ENCODE measurements at regions not wholly inside any gene's neighbourhood (a gene's known extent, or its start where the extent isn't known, plus 50 kb on each side); places are given as distances from the start of the nearest gene placed in this dataset.

GRCh38 chr2:180324182-180324581 is 317.1 kb upstream of the CWC22 start:
- Mint-ChIP-seq H3K9me3 (no peaks in the 10 kb centered on the region), H3K36me3 (ENCODE audit: insufficient read depth) (peaks cover 2% of the 10 kb centered on the region), H3K27me3 (peaks cover 28% of the 10 kb centered on the region), H3K4me1 (no peaks in the 10 kb centered on the region), H3K27ac (ENCODE audit: low read depth) (no peak overlapping the region), H3K4me3 (no peak overlapping the region)
- DNase-seq (ENCODE audit: low spot score in 2 of 2) (no peak), ATAC-seq (replicated peaks; ENCODE audit: extremely low read depth, poor library complexity, severe bottlenecking) (no peak)

DNA sequence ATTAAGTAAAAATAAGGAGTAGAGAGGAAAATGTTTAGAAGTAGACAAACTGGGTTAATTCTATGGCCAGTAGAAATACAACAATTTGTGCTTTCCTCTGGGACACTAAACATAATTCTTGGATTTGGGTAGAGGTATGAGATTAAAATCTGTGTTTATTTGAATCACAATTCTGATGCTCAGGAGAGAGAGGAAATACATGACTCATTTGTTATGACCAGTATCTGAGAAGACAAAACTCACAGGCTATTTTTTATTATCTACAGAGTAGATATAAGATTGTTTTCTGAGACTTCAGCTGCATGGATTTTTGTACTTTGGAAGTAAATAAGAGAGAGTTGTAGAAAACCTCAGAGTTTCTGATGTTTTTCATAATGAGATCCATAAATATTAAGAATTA is 315.7 kb upstream of the CWC22 start:
- DNase-seq (ENCODE audit: low spot score in 2 of 2) (no peak), ATAC-seq (replicated peaks; ENCODE audit: extremely low read depth, poor library complexity, severe bottlenecking) (no peak)
- Mint-ChIP-seq H3K4me1 (no peaks in the 10 kb centered on the region), H3K27me3 (peaks cover 28% of the 10 kb centered on the region), H3K4me3 (no peak overlapping the region), H3K27ac (ENCODE audit: low read depth) (no peak overlapping the region), H3K36me3 (ENCODE audit: insufficient read depth) (peaks cover 2% of the 10 kb centered on the region), H3K9me3 (peaks cover 5% of the 10 kb centered on the region)

DNA sequence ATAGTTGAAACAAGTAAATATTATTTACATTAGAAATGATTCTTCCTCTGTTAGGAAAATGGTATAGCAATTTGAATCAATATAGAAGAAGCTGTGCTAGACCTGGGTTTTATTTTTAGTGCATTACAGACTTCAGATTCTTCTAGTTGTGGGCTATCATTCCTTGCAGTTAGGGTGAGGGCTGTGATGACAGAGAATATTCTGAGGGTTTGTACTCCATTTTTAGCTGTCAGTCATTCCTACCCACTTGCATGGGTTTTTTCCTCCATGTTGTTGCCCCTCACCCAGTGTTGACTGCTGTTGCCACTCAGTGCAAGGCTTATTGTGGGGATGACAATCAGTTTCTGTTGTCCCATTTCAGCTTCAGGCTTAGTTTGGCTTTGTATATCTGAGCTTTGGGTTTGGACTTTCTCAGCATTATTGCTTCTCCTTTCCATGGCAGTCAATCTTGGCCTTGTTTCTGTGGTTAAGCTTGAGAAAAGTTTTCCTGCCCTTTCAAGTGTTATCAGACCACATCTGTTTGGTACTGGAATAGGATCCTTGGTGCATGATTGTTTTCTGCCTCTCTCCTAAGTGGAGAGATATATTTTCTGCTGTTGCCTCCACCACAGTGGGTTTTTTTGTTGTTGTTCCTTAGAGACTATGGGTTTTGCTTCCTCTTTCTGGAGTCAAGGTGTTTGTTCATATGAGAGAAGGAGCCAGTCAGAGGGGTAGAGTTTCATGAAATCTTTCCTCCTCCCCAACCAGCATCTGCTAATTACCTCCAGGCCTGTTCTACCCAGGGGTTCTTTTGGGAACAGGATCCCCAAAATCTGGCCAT is 312.7 kb upstream of the CWC22 start:
- Mint-ChIP-seq H3K27ac (ENCODE audit: low read depth) (no peak overlapping the region), H3K4me3 (no peak overlapping the region), H3K27me3 (peaks cover 14% of the 10 kb centered on the region), H3K9me3 (peaks cover 10% of the 10 kb centered on the region), H3K36me3 (ENCODE audit: insufficient read depth) (peaks cover 2% of the 10 kb centered on the region), H3K4me1 (no peaks in the 10 kb centered on the region)
- no peak for ATAC-seq (replicated peaks; ENCODE audit: extremely low read depth, poor library complexity, severe bottlenecking)
- DNase-seq (ENCODE audit: low spot score in 2 of 2), result no peak

- ATAC-seq (replicated peaks; ENCODE audit: extremely low read depth, poor library complexity, severe bottlenecking) (no peak), DNase-seq (ENCODE audit: low spot score in 2 of 2) (no peak)
- Mint-ChIP-seq H3K27ac (ENCODE audit: low read depth) (no peak overlapping the region), H3K9me3 (peaks cover 10% of the 10 kb centered on the region), H3K36me3 (ENCODE audit: insufficient read depth) (peaks cover 1% of the 10 kb centered on the region), H3K4me3 (no peak overlapping the region), H3K4me1 (no peaks in the 10 kb centered on the region), H3K27me3 (no peaks in the 10 kb centered on the region)
Measured at GRCh38 chr2:180314086-180314485, 307.0 kb upstream of the CWC22 start.

- no peak for DNase-seq (ENCODE audit: low spot score in 2 of 2)
- Mint-ChIP-seq H3K4me3 (no peak overlapping the region), H3K4me1 (no peaks in the 10 kb centered on the region), H3K27ac (ENCODE audit: low read depth) (no peak overlapping the region), H3K36me3 (ENCODE audit: insufficient read depth) (peaks cover 1% of the 10 kb centered on the region), H3K9me3 (peaks cover 4% of the 10 kb centered on the region), H3K27me3 (no peaks in the 10 kb centered on the region)
- no peak for ATAC-seq (replicated peaks; ENCODE audit: extremely low read depth, poor library complexity, severe bottlenecking)
Measured at GRCh38 chr2:180312542-180312941, 305.4 kb upstream of the CWC22 start.

GRCh38 chr2:180307096-180307495 is 300.0 kb upstream of the CWC22 start:
- H3K4me3 Mint-ChIP-seq, result no peak overlapping the region
- no peaks in the 10 kb centered on the region for H3K36me3 Mint-ChIP-seq (ENCODE audit: insufficient read depth)
- H3K9me3 Mint-ChIP-seq, result no peaks in the 10 kb centered on the region
- ATAC-seq (replicated peaks; ENCODE audit: extremely low read depth, poor library complexity, severe bottlenecking) (no peak), DNase-seq (ENCODE audit: low spot score in 2 of 2) (no peak)
- no peak overlapping the region for H3K27ac Mint-ChIP-seq (ENCODE audit: low read depth)
- H3K27me3 Mint-ChIP-seq, result peaks cover 1% of the 10 kb centered on the region
- H3K4me1 Mint-ChIP-seq, result no peaks in the 10 kb centered on the region

- no peaks in the 10 kb centered on the region for H3K4me1 Mint-ChIP-seq
Measured at GRCh38 chr2:180306346-180306745, 299.2 kb upstream of the CWC22 start.

DNA sequence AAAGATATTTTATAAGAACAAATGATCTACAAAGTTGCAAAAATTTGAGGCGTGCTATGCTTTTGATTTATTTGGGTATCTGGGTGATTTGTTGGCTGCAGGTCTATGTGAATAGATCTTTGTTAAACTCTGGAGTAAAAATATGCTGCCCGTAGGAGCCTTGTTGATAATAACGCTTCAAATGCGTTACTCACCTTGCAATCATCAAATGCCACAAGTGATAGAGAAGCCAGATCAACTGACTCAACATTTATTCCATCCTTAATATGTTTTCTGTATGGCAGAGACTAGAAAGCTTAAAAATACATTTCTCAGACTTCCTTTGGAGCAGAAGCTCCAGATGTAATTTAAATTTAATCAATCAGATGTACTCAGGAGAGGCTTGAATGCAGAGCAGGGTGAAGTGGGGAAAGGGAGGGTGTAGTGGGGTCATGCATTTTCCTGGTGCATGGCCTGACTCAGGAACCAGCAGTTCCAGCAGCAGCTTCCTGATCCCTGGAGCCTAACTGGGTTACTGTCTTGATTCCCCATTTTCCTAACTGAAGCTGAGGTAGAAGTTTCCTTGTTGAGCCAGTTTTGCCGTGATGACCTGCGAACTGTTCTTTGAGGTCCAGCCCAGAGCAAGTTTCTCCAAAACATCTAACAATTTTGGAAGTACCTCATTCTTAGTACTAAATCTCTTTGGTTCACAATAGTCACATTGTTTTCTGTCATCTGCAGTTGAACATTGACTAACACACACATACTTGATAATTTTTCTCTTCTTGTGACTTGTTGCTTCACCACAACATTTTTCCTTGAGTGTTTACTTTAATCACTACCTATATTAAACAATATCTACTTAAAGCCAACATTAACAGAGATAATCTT is 284.7 kb upstream of the CWC22 start:
- no peak overlapping the region for H3K4me3 Mint-ChIP-seq
- no peaks in the 10 kb centered on the region for H3K27me3 Mint-ChIP-seq
- no peak for ATAC-seq (replicated peaks; ENCODE audit: extremely low read depth, poor library complexity, severe bottlenecking)

More at GRCh38 chr2:180306346-180306745, 299.2 kb upstream of the CWC22 start:
- Mint-ChIP-seq H3K27ac (ENCODE audit: low read depth) (no peak overlapping the region), H3K36me3 (ENCODE audit: insufficient read depth) (no peaks in the 10 kb centered on the region), H3K27me3 (peaks cover 9% of the 10 kb centered on the region), H3K9me3 (no peaks in the 10 kb centered on the region), H3K4me3 (no peak overlapping the region)
- DNase-seq (ENCODE audit: low spot score in 2 of 2) (no peak), ATAC-seq (replicated peaks; ENCODE audit: extremely low read depth, poor library complexity, severe bottlenecking) (no peak)

GRCh38 chr2:180291060-180291459 is 284.0 kb upstream of the CWC22 start:
- H3K27ac Mint-ChIP-seq (ENCODE audit: low read depth), result no peak overlapping the region
- DNase-seq (ENCODE audit: low spot score in 2 of 2) (no peak), ATAC-seq (replicated peaks; ENCODE audit: extremely low read depth, poor library complexity, severe bottlenecking) (no peak)
- no peak overlapping the region for H3K4me3 Mint-ChIP-seq
- no peaks in the 10 kb centered on the region for H3K36me3 Mint-ChIP-seq (ENCODE audit: insufficient read depth)
- no peaks in the 10 kb centered on the region for H3K27me3 Mint-ChIP-seq
- no peaks in the 10 kb centered on the region for H3K4me1 Mint-ChIP-seq
- no peaks in the 10 kb centered on the region for H3K9me3 Mint-ChIP-seq

More for the DNA sequence above, 284.7 kb upstream of the CWC22 start:
- H3K4me1 Mint-ChIP-seq, result no peaks in the 10 kb centered on the region
- DNase-seq (ENCODE audit: low spot score in 2 of 2), result no peak
- H3K9me3 Mint-ChIP-seq, result no peaks in the 10 kb centered on the region
- H3K36me3 Mint-ChIP-seq (ENCODE audit: insufficient read depth), result no peaks in the 10 kb centered on the region
- no peak overlapping the region for H3K27ac Mint-ChIP-seq (ENCODE audit: low read depth)

- ATAC-seq (replicated peaks; ENCODE audit: extremely low read depth, poor library complexity, severe bottlenecking) (no peak), DNase-seq (ENCODE audit: low spot score in 2 of 2) (no peak)
- Mint-ChIP-seq H3K27ac (ENCODE audit: low read depth) (no peak overlapping the region), H3K36me3 (ENCODE audit: insufficient read depth) (no peaks in the 10 kb centered on the region), H3K9me3 (no peaks in the 10 kb centered on the region), H3K4me1 (no peaks in the 10 kb centered on the region), H3K27me3 (no peaks in the 10 kb centered on the region), H3K4me3 (no peak overlapping the region)
Measured at GRCh38 chr2:180289627-180290026, 282.5 kb upstream of the CWC22 start.

GRCh38 chr2:180279581-180279980 is 272.5 kb upstream of the CWC22 start:
- Mint-ChIP-seq H3K36me3 (ENCODE audit: insufficient read depth) (peaks cover 2% of the 10 kb centered on the region), H3K4me1 (no peaks in the 10 kb centered on the region), H3K27ac (ENCODE audit: low read depth) (no peak overlapping the region), H3K27me3 (peaks cover 19% of the 10 kb centered on the region), H3K9me3 (peaks cover 10% of the 10 kb centered on the region), H3K4me3 (no peak overlapping the region)
- no peak for DNase-seq (ENCODE audit: low spot score in 2 of 2)
- ATAC-seq (replicated peaks; ENCODE audit: extremely low read depth, poor library complexity, severe bottlenecking), result no peak

GRCh38 chr2:180276733-180277132 is 269.6 kb upstream of the CWC22 start:
- no peak overlapping the region for H3K4me3 Mint-ChIP-seq
- no peak for ATAC-seq (replicated peaks; ENCODE audit: extremely low read depth, poor library complexity, severe bottlenecking)
- no peaks in the 10 kb centered on the region for H3K36me3 Mint-ChIP-seq (ENCODE audit: insufficient read depth)
- no peak overlapping the region for H3K27ac Mint-ChIP-seq (ENCODE audit: low read depth)
- no peaks in the 10 kb centered on the region for H3K4me1 Mint-ChIP-seq
- H3K27me3 Mint-ChIP-seq, result peaks cover 19% of the 10 kb centered on the region
- no peak for DNase-seq (ENCODE audit: low spot score in 2 of 2)
- H3K9me3 Mint-ChIP-seq, result peaks cover 10% of the 10 kb centered on the region

DNA sequence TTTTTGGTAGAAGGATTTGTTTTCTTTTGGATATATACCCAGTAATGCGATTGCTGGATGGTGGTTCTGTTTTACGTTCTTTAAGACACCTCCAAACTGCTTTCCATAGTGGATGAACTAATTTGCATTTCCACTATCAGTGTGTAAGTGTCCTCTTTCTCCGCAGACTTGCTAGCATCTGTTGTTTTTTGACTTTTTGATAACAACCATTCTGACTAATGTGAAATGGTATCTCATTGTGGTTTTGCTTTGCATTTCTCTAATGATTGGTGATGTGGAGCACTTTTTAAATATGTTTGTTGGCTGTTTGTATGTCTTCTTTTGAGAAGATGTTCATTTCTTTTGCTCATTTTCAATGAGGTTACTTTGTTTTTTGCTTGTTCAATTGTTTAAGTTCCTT is 260.9 kb upstream of the CWC22 start:
- H3K9me3 Mint-ChIP-seq, result no peaks in the 10 kb centered on the region
- no peak overlapping the region for H3K4me3 Mint-ChIP-seq
- no peak for ATAC-seq (replicated peaks; ENCODE audit: extremely low read depth, poor library complexity, severe bottlenecking)
- no peak overlapping the region for H3K27ac Mint-ChIP-seq (ENCODE audit: low read depth)
- DNase-seq (ENCODE audit: low spot score in 2 of 2), result no peak
- H3K36me3 Mint-ChIP-seq (ENCODE audit: insufficient read depth), result no peaks in the 10 kb centered on the region
- no peaks in the 10 kb centered on the region for H3K4me1 Mint-ChIP-seq
- H3K27me3 Mint-ChIP-seq, result no peaks in the 10 kb centered on the region

Data from central memory CD8-positive, alpha-beta T cell (primary cell).